ENCODE measurements at regions not wholly inside any gene's neighbourhood (a gene's known extent, or its start where the extent isn't known, plus 50 kb on each side); places are given as distances from the start of the nearest gene placed in this dataset.

DNA sequence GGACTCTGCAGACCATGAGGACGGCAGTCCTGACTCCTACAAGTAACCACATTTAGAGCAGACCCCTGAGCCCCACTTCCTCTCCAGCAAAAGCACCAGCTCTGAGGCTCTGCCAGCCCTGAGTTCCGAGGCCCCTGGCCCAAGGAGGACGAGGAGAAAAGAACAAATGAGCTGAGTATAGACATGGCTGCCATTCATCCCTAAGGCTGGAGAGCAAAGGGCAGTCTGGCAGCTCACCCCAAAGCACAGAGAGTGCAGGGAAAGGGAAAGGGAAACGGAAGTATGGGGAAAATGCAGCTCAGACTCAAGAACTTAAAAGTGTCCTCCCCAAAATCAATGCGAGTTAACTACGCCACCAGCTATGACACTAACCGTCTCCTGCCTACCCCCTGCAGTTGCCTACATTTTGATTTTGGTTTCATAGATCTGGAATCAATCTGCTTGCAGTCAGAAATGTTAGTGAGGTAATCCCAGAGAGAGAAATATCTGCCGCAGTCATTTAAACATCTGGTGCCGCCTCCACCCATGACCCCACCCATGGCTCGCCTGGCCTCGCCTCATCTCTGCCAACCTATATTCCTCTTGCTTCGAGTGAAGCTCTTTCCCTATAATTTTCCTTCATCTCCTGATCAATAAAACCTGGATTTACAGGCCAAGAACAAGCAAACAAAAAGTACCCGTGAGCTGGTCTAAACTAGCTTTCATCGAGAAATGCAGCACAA is 49.6 kb upstream of the AFDN start:
- TF ChIP-seq, protein P1, sequence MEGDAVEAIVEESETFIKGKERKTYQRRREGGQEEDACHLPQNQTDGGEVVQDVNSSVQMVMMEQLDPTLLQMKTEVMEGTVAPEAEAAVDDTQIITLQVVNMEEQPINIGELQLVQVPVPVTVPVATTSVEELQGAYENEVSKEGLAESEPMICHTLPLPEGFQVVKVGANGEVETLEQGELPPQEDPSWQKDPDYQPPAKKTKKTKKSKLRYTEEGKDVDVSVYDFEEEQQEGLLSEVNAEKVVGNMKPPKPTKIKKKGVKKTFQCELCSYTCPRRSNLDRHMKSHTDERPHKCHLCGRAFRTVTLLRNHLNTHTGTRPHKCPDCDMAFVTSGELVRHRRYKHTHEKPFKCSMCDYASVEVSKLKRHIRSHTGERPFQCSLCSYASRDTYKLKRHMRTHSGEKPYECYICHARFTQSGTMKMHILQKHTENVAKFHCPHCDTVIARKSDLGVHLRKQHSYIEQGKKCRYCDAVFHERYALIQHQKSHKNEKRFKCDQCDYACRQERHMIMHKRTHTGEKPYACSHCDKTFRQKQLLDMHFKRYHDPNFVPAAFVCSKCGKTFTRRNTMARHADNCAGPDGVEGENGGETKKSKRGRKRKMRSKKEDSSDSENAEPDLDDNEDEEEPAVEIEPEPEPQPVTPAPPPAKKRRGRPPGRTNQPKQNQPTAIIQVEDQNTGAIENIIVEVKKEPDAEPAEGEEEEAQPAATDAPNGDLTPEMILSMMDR (conservative IDR thresholded peaks at IDR 0.05): no peak
- TF ChIP-seq EZH2 (IDR thresholded peaks at IDR 0.05; ENCODE audit: low read depth): no peak
